WTC11 (cell line): ENCODE measurements at regions not wholly inside any gene's neighbourhood (a gene's known extent, or its start where the extent isn't known, plus 50 kb on each side); places are given as distances from the start of the nearest gene placed in this dataset.

ENCODE experiments used
- ATAC-seq: fragments of 200-7000 bp; cut with Tn5 transposase; 2 replicates; pipeline ENCODE4 v1.10.0; 2021; ENCODE audit warnings: mild to moderate bottlenecking, moderate library complexity
- CTCF ChIA-PET: fragments of 300-600 bp; sonication (Branson Sonifier 250); formaldehyde crosslinking; loops from one replicate; lab custom pipeline; 2021; ENCODE audit warnings: antibody characterized with exemption; lab: Charles Lee
- POLR2A ChIA-PET: fragments of 350-600 bp; sonication (Branson Sonifier 250); formaldehyde crosslinking; loops from one replicate; lab custom pipeline; 2021; ENCODE audit warnings: antibody characterized with exemption; lab: Charles Lee
- DNase-seq: peaks from one replicate; pipeline ENCODE4 v3.0.0; 2021; ENCODE audit warnings: low spot score
- H3K27ac Mint-ChIP-seq: 2 replicates; pipeline ENCODE4 v1.8.0; 2021; ENCODE audit warnings: mixed read lengths
- H3K27me3 Mint-ChIP-seq: 2 replicates; pipeline ENCODE4 v1.8.0; 2021; ENCODE audit warnings: low read depth, mild to moderate bottlenecking, moderate library complexity, mixed read lengths
- H3K36me3 Mint-ChIP-seq: 2 replicates; pipeline ENCODE4 v1.8.0; 2021; ENCODE audit warnings: mixed read lengths
- H3K4me1 Mint-ChIP-seq: 2 replicates; pipeline ENCODE4 v1.8.0; 2022; ENCODE audit warnings: mixed read lengths
- H3K4me3 Mint-ChIP-seq: 2 replicates; pipeline ENCODE4 v1.8.0; 2021; ENCODE audit warnings: mild to moderate bottlenecking, moderate library complexity, mixed read lengths
- H3K9me3 Mint-ChIP-seq: 2 replicates; pipeline ENCODE4 v1.8.0; 2021; ENCODE audit warnings: mixed read lengths
- AR ChIP-seq: fragments of 250-450 bp; sonication (Bioruptor Pico); IDR thresholded peaks from 2 replicates; pipeline ENCODE4 v1.9.0; 2021; ENCODE audit warnings: mild to moderate bottlenecking
- ATF3 ChIP-seq: sonication (generic); formaldehyde crosslinking; conservative IDR thresholded peaks from 2 replicates; pipeline ENCODE4 v1.8.1; 2022; ENCODE audit warnings: mild to moderate bottlenecking, missing genetic modification reagents
- CBFB ChIP-seq: sonication (generic); formaldehyde crosslinking; IDR thresholded peaks from 2 replicates; pipeline ENCODE4 v1.8.1; 2022; ENCODE audit warnings: mild to moderate bottlenecking, low read depth, missing genetic modification reagents
- CREM ChIP-seq: sonication (generic); formaldehyde crosslinking; IDR thresholded peaks from 2 replicates; pipeline ENCODE4 v1.8.1; 2022; ENCODE audit warnings: mild to moderate bottlenecking, missing genetic modification reagents, moderate library complexity
- FOXJ3 ChIP-seq: sonication (generic); formaldehyde crosslinking; IDR thresholded peaks from 2 replicates; pipeline ENCODE4 v1.9.0; 2021; ENCODE audit warnings: missing genetic modification reagents, mild to moderate bottlenecking, borderline replicate concordance
- FOXK1 ChIP-seq: sonication (generic); formaldehyde crosslinking; IDR thresholded peaks from 2 replicates; pipeline ENCODE4 v1.8.0; 2022; ENCODE audit warnings: mild to moderate bottlenecking, moderate library complexity, missing genetic modification reagents
- GABPB1 ChIP-seq: sonication (generic); formaldehyde crosslinking; IDR thresholded peaks from 2 replicates; pipeline ENCODE4 v1.8.1; 2023; ENCODE audit warnings: mild to moderate bottlenecking, missing genetic modification reagents
- HMGA2 ChIP-seq: fragments of 250-450 bp; sonication (Bioruptor Pico); IDR thresholded peaks from 2 replicates; pipeline ENCODE4 v1.4.0; 2021; ENCODE audit warnings: mild to moderate bottlenecking, moderate library complexity
- IRF2 ChIP-seq: sonication (generic); formaldehyde crosslinking; IDR thresholded peaks from 2 replicates; pipeline ENCODE4 v1.8.0; 2022; ENCODE audit warnings: low read depth, missing genetic modification reagents, borderline replicate concordance
- KAT7 ChIP-seq: sonication (generic); formaldehyde crosslinking; IDR thresholded peaks from 2 replicates; pipeline ENCODE4 v1.8.1; 2023; ENCODE audit warnings: missing genetic modification reagents, mild to moderate bottlenecking, borderline replicate concordance
- NFATC4 ChIP-seq: fragments of 250-450 bp; sonication (Bioruptor Pico); IDR thresholded peaks from 2 replicates; pipeline ENCODE4 v1.9.0; 2021; ENCODE audit warnings: mild to moderate bottlenecking
- PRRX2 ChIP-seq: fragments of 250-450 bp; sonication (Bioruptor Pico); IDR thresholded peaks from 2 replicates; pipeline ENCODE4 v1.8.0; 2021; ENCODE audit warnings: mild to moderate bottlenecking
- RORB ChIP-seq: fragments of 250-450 bp; sonication (Bioruptor Pico); IDR thresholded peaks from 2 replicates; pipeline ENCODE4 v1.9.0; 2021; ENCODE audit warnings: mild to moderate bottlenecking
- SMAD4 ChIP-seq: sonication (generic); formaldehyde crosslinking; IDR thresholded peaks from 2 replicates; pipeline ENCODE4 v1.8.0; 2022; ENCODE audit warnings: mild to moderate bottlenecking, missing genetic modification reagents
- TCF7 ChIP-seq: sonication (generic); formaldehyde crosslinking; IDR thresholded peaks from 2 replicates; pipeline ENCODE4 v1.8.0; 2022; ENCODE audit warnings: mild to moderate bottlenecking, low read depth, missing genetic modification reagents, moderate library complexity
- ZNF396 ChIP-seq: fragments of 250-450 bp; sonication (Bioruptor Pico); IDR thresholded peaks from 2 replicates; pipeline ENCODE4 v1.8.0; 2021; ENCODE audit warnings: mild to moderate bottlenecking, moderate library complexity, borderline replicate concordance
- TF ChIP-seq, protein P1 (sequence below): sonication (generic); formaldehyde crosslinking; IDR thresholded peaks from 2 replicates; pipeline ENCODE4 v1.8.1; 2022; ENCODE audit warnings: missing genetic modification reagents, borderline replicate concordance
- TF ChIP-seq, protein P2 (sequence below): sonication (generic); formaldehyde crosslinking; IDR thresholded peaks from 2 replicates; pipeline ENCODE4 v1.8.0; 2023; ENCODE audit warnings: mild to moderate bottlenecking, missing genetic modification reagents

DNA sequence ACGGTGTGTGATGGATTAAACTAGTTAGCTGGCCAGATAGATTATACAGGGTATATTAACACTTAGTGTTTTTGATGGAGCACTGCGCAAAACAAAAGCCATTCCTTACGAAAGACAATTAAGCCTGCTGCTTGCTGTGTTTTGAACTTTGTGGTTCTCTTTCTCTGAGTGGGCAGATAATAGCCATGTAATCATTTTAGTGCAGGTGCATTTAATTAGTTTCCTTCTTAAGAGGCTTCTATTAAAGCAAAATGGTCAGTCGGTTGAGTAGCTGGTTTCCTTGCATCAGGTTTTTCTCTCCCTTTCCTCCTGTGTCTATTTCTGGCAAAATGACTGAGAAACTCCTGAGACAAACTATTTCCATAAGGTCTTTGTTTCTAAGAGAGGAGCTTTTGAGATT is 512.5 kb downstream of the DMAC1 start (continued):
- TF ChIP-seq AR (CRISPR knock-in tag) (no peak), SMAD4 (CRISPR knock-in tag) (no peak), KAT7 (CRISPR knock-in tag) (no peak)
- TF ChIP-seq, all 79 proteins: peak for 0

DNA sequence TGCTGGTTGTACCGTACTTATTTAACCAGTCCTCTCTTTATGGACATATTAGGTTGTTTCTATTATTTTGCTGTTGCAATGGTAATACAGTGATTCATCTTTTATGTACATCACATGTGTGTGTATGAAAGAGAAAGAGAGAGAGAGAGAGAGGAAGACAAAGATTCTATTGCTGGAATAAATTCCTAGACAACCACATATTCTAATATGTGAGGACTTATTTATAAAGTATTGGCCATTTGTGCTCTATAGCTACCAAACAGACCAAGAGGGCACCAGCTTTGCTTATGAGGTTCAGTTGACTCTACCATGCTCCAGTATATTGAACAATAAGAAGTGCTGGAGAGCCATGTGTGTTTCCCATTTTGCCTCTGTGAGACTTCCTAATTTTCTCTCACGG is 513.5 kb downstream of the DMAC1 start:
- Mint-ChIP-seq H3K4me1 (peaks cover 51% of the 10 kb centered on the region), H3K9me3 (peaks cover 15% of the 10 kb centered on the region), H3K36me3 (peaks cover 12% of the 10 kb centered on the region; the same call in 1 of the 2 replicates), H3K4me3 (no peak overlapping the region)
- no peak for DNase-seq
- TF ChIP-seq FOXJ3 = no peak
- TF ChIP-seq GABPB1 = no peak
- TF ChIP-seq CREM (CRISPR knock-in tag) = no peak
- TF ChIP-seq IRF2 = no peak
- TF ChIP-seq RORB = no peak
- no peak for TF ChIP-seq HMGA2 (CRISPR knock-in tag)
- no peak for TF ChIP-seq ATF3
- no peak for TF ChIP-seq FOXK1 (CRISPR knock-in tag)
- TF ChIP-seq PRRX2 (CRISPR knock-in tag) = no peak
- no peak for TF ChIP-seq TCF7
- TF ChIP-seq, all 79 proteins: peak for 0
- Mint-ChIP-seq H3K27me3 (no peaks in the 10 kb centered on the region), H3K27ac (no peak overlapping the region)
- POLR2A ChIA-PET = no interaction called here
- no peak for ATAC-seq
- CTCF ChIA-PET = interaction anchor here (2.5 kb wide), 1 partner anchor 52 kb away, joined by 9 read pairs; no protein-coding TSS in a partner anchor

- no peaks in the 10 kb centered on the region for H3K27me3 Mint-ChIP-seq
- TF ChIP-seq ATF3 (no peak), CBFB (CRISPR knock-in tag) (no peak), NFATC4 (CRISPR knock-in tag) (no peak)
- TF ChIP-seq, protein P1, sequence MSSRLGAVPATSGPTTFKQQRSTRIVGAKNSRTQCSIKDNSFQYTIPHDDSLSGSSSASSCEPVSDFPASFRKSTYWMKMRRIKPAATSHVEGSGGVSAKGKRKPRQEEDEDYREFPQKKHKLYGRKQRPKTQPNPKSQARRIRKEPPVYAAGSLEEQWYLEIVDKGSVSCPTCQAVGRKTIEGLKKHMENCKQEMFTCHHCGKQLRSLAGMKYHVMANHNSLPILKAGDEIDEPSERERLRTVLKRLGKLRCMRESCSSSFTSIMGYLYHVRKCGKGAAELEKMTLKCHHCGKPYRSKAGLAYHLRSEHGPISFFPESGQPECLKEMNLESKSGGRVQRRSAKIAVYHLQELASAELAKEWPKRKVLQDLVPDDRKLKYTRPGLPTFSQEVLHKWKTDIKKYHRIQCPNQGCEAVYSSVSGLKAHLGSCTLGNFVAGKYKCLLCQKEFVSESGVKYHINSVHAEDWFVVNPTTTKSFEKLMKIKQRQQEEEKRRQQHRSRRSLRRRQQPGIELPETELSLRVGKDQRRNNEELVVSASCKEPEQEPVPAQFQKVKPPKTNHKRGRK = no peak
Measured at GRCh38 chr9:7285199-7285598, 514.4 kb downstream of the DMAC1 start.

GRCh38 chr9:7284517-7284916 is 515.1 kb downstream of the DMAC1 start:
- ChIA-PET CTCF (interaction anchor here (1.1 to 2.5 kb wide), 4 partner anchors 11 to 76 kb away, joined by 3 to 9 read pairs (median 4); no protein-coding TSS in a partner anchor), POLR2A (no interaction called here)
- peak; percentile 20 for DNase-seq
- ATAC-seq = peak; percentile 88
- Mint-ChIP-seq H3K4me1 (peaks cover 44% of the 10 kb centered on the region), H3K27me3 (no peaks in the 10 kb centered on the region), H3K27ac (peak overlapping the region; percentile 33; the same call in 1 of the 2 replicates), H3K9me3 (peaks cover 22% of the 10 kb centered on the region), H3K4me3 (no peak overlapping the region), H3K36me3 (peaks cover 12% of the 10 kb centered on the region)
- TF ChIP-seq AR (CRISPR knock-in tag) (no peak), RORB (no peak), ZNF396 (CRISPR knock-in tag) (peak; percentile 73; the same call in 1 of the 2 replicates)
- TF ChIP-seq, protein P2, sequence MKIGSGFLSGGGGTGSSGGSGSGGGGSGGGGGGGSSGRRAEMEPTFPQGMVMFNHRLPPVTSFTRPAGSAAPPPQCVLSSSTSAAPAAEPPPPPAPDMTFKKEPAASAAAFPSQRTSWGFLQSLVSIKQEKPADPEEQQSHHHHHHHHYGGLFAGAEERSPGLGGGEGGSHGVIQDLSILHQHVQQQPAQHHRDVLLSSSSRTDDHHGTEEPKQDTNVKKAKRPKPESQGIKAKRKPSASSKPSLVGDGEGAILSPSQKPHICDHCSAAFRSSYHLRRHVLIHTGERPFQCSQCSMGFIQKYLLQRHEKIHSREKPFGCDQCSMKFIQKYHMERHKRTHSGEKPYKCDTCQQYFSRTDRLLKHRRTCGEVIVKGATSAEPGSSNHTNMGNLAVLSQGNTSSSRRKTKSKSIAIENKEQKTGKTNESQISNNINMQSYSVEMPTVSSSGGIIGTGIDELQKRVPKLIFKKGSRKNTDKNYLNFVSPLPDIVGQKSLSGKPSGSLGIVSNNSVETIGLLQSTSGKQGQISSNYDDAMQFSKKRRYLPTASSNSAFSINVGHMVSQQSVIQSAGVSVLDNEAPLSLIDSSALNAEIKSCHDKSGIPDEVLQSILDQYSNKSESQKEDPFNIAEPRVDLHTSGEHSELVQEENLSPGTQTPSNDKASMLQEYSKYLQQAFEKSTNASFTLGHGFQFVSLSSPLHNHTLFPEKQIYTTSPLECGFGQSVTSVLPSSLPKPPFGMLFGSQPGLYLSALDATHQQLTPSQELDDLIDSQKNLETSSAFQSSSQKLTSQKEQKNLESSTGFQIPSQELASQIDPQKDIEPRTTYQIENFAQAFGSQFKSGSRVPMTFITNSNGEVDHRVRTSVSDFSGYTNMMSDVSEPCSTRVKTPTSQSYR (CRISPR knock-in tag) = no peak

More at GRCh38 chr9:7285199-7285598, 514.4 kb downstream of the DMAC1 start:
- DNase-seq (no peak), ATAC-seq (no peak)
- POLR2A ChIA-PET = no interaction called here
- no peak overlapping the region for H3K27ac Mint-ChIP-seq
- CTCF ChIA-PET = interaction anchor here (1.1 to 2.5 kb wide), 3 partner anchors 12 to 51 kb away, joined by 3 to 9 read pairs (median 4); no protein-coding TSS in a partner anchor
- H3K4me3 Mint-ChIP-seq = no peak overlapping the region
- H3K4me1 Mint-ChIP-seq = peaks cover 51% of the 10 kb centered on the region
- peaks cover 22% of the 10 kb centered on the region for H3K9me3 Mint-ChIP-seq
- peaks cover 12% of the 10 kb centered on the region for H3K36me3 Mint-ChIP-seq
